Left lung (tissue), 4 donors: ENCODE measurements at regions not wholly inside any gene's neighbourhood (a gene's known extent, or its start where the extent isn't known, plus 50 kb on each side); places are given as distances from the start of the nearest gene placed in this dataset.
A peak's percentile ranks its signal among the peaks of the same experiment; 100 is the strongest.

Experiments used
- ATAC-seq: fragments of 200-7000 bp; cut with Tn5 transposase; one replicate; pipeline ENCODE4 v1.9.1; 2020; ENCODE audit warnings: moderate library complexity
- DNase-seq, 4 donors: peaks; one replicate each; pipeline ENCODE4 v3.0.0-alpha.2; 2013 to 2020
- H3K27ac ChIP-seq, 2 donors: fragments of 200-600 bp; sonication (generic) in 1 of 2; one replicate each; pipeline versions ENCODE4 v1.5.0 to v1.8.0; 2020 to 2021
- H3K27me3 ChIP-seq, 2 donors: fragments of 200-600 bp; sonication (generic) in 1 of 2; one replicate each; pipeline versions ENCODE4 v1.5.0 to v1.8.0; 2020 to 2021
- H3K36me3 ChIP-seq, 2 donors: fragments of 200-600 bp; sonication (generic) in 1 of 2; one replicate each; pipeline versions ENCODE4 v1.5.0 to v1.8.0; 2020 to 2021
- H3K4me1 ChIP-seq, 2 donors: fragments of 200-600 bp; one replicate each; pipeline ENCODE4 v1.8.0; 2021
- H3K4me3 ChIP-seq, 2 donors: fragments of 200-600 bp; sonication (generic) in 1 of 2; one replicate each; pipeline versions ENCODE4 v1.5.0 to v1.8.0; 2020 to 2021; ENCODE audit warnings: mild to moderate bottlenecking in 1 of 2
- H3K9me3 ChIP-seq, 2 donors: fragments of 200-600 bp; sonication (generic) in 1 of 2; one replicate each; pipeline versions ENCODE4 v1.5.0 to v1.8.0; 2020 to 2021
- CTCF ChIP-seq, 2 donors: fragments of 200-600 bp; sonication (generic) in 1 of 2; IDR thresholded peaks; one replicate each; pipeline versions ENCODE4 v1.5.0 to v1.8.0; 2021; ENCODE audit warnings: antibody characterized with exemption in 2 of 2
- intact Hi-C, 2 donors: fragments of 100-400 bp; cut with DNase I; formaldehyde crosslinking; loops; one replicate each; pipeline versions ENCODE4 v1.11.2 to v1.14.2; 2022
- donor health status: DM: no; HTN: yes; CAD: no.
- donor health status: DM: no; HTN: no; CAD: no.

GRCh38 chr4:119898211-119898610 is 168.4 kb downstream of the MAD2L1 start:
- intact Hi-C loops, result no loop called here
- no peaks in the 10 kb centered on the region for H3K9me3 ChIP-seq
- H3K36me3 ChIP-seq, result no peaks in the 10 kb centered on the region
- H3K4me1 ChIP-seq, result no peaks in the 10 kb centered on the region
- no peak for TF ChIP-seq CTCF (IDR thresholded peaks at IDR 0.05)
- H3K27ac ChIP-seq, result no peak overlapping the region
- no peak for ATAC-seq
- H3K27me3 ChIP-seq, result no peaks in the 10 kb centered on the region
- DNase-seq, result no peak
- no peak overlapping the region for H3K4me3 ChIP-seq

- Histone ChIP-seq H3K27me3 (no peaks in the 10 kb centered on the region), H3K36me3 (no peaks in the 10 kb centered on the region), H3K27ac (no peak overlapping the region), H3K9me3 (no peaks in the 10 kb centered on the region), H3K4me1 (no peaks in the 10 kb centered on the region), H3K4me3 (no peak overlapping the region)
- intact Hi-C loops, result no loop called here
- ATAC-seq (no peak), DNase-seq (no peak)
- no peak for TF ChIP-seq CTCF (IDR thresholded peaks at IDR 0.05)
Observed at GRCh38 chr4:119897260-119897659, 169.4 kb downstream of the MAD2L1 start.

GRCh38 chr4:119894650-119895208 is 171.9 kb downstream of the MAD2L1 start:
- H3K4me3 ChIP-seq, result no peak overlapping the region
- intact Hi-C loops, result no loop called here
- ATAC-seq (no peak), DNase-seq (peak in 1 of 4 donors; percentile 8)
- H3K27me3 ChIP-seq, result no peaks in the 10 kb centered on the region
- H3K27ac ChIP-seq, result no peak overlapping the region
- TF ChIP-seq CTCF (IDR thresholded peaks at IDR 0.05), result no peak
- H3K9me3 ChIP-seq, result no peaks in the 10 kb centered on the region
- H3K4me1 ChIP-seq, result no peaks in the 10 kb centered on the region
- no peaks in the 10 kb centered on the region for H3K36me3 ChIP-seq

GRCh38 chr4:119873794-119874325 is 192.8 kb downstream of the MAD2L1 start:
- Histone ChIP-seq H3K36me3 (no peaks in the 10 kb centered on the region), H3K27me3 (no peaks in the 10 kb centered on the region), H3K27ac (no peak overlapping the region), H3K4me3 (no peak overlapping the region), H3K4me1 (no peaks in the 10 kb centered on the region), H3K9me3 (no peaks in the 10 kb centered on the region)
- no peak for DNase-seq
- intact Hi-C loops, result no loop called here
- ATAC-seq, result no peak
- no peak for TF ChIP-seq CTCF (IDR thresholded peaks at IDR 0.05)

GRCh38 chr4:119873132-119873531 is 193.5 kb downstream of the MAD2L1 start:
- DNase-seq (no peak), ATAC-seq (no peak)
- no peak overlapping the region for H3K27ac ChIP-seq
- H3K4me3 ChIP-seq, result no peak overlapping the region
- H3K36me3 ChIP-seq, result no peaks in the 10 kb centered on the region
- no peaks in the 10 kb centered on the region for H3K9me3 ChIP-seq
- no peaks in the 10 kb centered on the region for H3K4me1 ChIP-seq
- no peaks in the 10 kb centered on the region for H3K27me3 ChIP-seq
- TF ChIP-seq CTCF (IDR thresholded peaks at IDR 0.05), result no peak
- intact Hi-C loops, result no loop called here
